ENCODE measurements at regions not wholly inside any gene's neighbourhood (a gene's known extent, or its start where the extent isn't known, plus 50 kb on each side); places are given as distances from the start of the nearest gene placed in this dataset.

DNA sequence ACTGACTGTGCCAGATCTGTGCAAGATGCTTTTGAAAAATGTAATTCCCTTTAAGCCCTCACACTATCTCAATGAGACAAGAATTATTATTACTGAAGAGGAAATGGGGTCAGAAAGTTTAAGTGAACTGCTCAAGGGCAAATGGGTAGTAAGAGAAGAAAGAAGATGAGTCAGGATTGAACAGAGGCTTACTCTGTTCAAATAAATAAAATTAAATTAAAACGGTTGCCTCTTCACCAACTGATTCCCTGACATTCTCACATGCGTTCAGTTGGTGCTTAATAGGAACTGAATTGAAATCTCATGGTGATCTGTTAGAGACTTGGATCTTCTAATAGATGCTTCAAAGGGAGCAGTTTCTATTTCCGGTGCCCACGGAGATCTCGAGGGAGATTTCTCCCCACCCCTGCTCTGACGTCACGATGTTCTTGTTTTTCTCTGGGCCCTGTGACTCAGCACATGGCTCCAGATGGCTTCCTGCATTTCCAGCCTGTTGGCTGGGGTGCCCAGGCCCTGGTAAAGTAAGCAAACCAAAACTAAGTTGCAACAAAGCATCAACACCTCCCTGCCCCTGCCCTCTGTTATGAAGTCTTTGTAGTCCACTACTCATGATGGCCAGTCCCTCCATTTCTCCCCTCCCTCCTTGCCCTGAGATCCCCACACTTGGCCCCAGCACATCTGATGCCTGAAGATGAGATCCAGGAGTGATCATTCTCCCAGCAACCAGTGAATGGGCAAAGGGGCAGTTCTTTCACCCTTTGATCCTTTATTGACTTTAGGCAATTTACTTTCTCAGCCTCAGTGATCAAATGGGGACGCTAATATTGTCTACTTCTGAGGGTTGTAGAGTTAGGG, 106.1 kb upstream of the CPEB4 start:
- CTCF ChIA-PET: no interaction called here
- DNase-seq (ENCODE audit: low read depth, low spot score): peak; percentile 46
- H3K4me3 ChIP-seq (ENCODE audit: low read depth, low read length): no peak overlapping the region
- TF ChIP-seq, protein P1, sequence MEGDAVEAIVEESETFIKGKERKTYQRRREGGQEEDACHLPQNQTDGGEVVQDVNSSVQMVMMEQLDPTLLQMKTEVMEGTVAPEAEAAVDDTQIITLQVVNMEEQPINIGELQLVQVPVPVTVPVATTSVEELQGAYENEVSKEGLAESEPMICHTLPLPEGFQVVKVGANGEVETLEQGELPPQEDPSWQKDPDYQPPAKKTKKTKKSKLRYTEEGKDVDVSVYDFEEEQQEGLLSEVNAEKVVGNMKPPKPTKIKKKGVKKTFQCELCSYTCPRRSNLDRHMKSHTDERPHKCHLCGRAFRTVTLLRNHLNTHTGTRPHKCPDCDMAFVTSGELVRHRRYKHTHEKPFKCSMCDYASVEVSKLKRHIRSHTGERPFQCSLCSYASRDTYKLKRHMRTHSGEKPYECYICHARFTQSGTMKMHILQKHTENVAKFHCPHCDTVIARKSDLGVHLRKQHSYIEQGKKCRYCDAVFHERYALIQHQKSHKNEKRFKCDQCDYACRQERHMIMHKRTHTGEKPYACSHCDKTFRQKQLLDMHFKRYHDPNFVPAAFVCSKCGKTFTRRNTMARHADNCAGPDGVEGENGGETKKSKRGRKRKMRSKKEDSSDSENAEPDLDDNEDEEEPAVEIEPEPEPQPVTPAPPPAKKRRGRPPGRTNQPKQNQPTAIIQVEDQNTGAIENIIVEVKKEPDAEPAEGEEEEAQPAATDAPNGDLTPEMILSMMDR (IDR thresholded peaks at IDR 0.05; ENCODE audit: insufficient read depth, low read length, missing control alignments): no peak
- POLR2A ChIA-PET: no interaction called here

DNA sequence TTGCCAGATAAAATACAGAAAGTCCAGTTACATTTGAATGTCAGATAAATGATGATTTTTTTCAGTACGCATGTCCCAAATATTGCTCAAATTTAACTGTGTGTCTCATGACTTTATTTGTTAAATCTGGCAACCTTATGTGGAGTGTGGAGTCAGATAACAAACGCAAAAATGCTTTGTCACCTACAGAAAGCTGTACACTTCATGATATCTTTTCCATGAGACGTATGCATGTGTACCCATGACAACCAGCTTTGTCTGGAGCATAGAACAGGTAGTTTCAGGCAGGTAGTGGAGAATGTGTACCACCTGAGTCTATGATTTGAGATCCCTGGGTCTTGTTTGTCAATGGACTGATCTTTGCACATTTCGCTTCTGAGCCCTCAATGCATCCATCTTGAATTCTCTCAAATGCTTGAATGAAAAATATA, 105.5 kb upstream of the CPEB4 start:
- no peak for DNase-seq (ENCODE audit: low read depth, low spot score)
- H3K4me3 ChIP-seq (ENCODE audit: low read depth, low read length): no peak overlapping the region
- TF ChIP-seq, protein P1 (IDR thresholded peaks at IDR 0.05; ENCODE audit: insufficient read depth, low read length, missing control alignments): no peak
- ChIA-PET POLR2A (no interaction called here), CTCF (no interaction called here)

DNA sequence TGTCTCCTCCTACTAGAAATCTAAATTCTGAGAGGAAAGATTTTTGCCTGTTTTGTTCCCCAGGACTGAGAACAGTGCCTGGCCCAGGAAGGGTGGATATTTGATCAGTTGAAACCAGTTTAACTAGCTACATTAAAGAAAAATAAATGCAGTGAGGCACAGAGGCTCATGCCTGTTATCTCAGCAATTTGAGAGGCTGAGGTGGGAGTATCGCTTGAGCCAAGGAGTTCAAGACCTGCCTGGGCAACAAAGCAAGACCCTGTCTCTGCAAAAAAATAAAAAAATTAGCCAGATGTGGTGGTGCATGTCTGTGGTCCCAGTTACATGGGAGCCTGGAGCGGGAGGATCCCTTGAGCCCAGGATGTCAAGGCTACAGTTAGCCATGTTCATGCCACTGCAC, 104.8 kb upstream of the CPEB4 start:
- CTCF ChIA-PET: no interaction called here
- no peak overlapping the region for H3K4me3 ChIP-seq (ENCODE audit: low read depth, low read length)
- POLR2A ChIA-PET: no interaction called here
- no peak for DNase-seq (ENCODE audit: low read depth, low spot score)
- TF ChIP-seq, protein P1 (IDR thresholded peaks at IDR 0.05; ENCODE audit: insufficient read depth, low read length, missing control alignments): no peak

DNA sequence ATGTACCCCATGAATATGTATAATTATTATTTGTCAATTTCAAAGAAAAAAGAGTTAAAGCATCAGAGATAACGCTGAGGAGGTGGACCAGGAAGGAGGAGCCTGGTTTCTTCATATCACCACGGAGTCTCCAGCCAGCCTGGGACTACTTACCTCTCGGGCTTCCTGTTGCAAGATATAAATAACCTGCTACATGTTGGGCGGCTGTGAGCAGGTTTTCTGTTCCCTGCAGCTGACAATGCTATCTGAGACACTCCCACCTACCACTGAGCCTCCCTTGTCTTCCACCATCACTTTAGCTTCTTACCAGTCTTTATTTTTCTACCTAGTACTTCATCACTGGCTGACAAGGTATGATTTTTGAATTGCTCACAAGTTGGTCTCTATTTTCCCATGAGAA, 102.7 kb upstream of the CPEB4 start:
- no peak overlapping the region for H3K4me3 ChIP-seq (ENCODE audit: low read depth, low read length)
- POLR2A ChIA-PET: no interaction called here
- CTCF ChIA-PET: no interaction called here
- TF ChIP-seq, protein P1 (IDR thresholded peaks at IDR 0.05; ENCODE audit: insufficient read depth, low read length, missing control alignments): no peak
- DNase-seq (ENCODE audit: low read depth, low spot score): no peak

DNA sequence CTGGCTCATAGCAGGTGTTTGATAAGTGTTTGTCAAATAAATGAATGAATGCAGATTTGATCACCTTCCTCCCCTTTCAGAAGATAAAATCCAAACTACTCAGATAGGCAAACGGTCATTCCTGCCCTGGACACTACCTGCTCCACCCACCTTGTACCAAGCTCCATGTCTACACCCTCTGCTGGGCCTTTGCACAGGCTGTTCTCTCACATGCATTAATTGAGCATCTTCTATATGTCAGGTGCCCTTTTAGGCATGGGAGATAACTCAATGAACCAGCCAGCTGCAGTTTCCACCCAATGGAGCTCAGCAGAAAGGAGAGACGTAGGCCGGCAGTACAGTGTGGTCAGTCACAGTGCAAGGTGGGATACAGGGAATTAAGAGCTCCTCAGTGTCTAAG, 102.3 kb upstream of the CPEB4 start:
- no peak for DNase-seq (ENCODE audit: low read depth, low spot score)
- TF ChIP-seq, protein P1 (IDR thresholded peaks at IDR 0.05; ENCODE audit: insufficient read depth, low read length, missing control alignments): no peak
- POLR2A ChIA-PET: no interaction called here
- H3K4me3 ChIP-seq (ENCODE audit: low read depth, low read length): no peak overlapping the region
- CTCF ChIA-PET: interaction anchor here (0.7 kb wide), 1 partner anchor 13 kb away, joined by 3 read pairs; no protein-coding TSS in a partner anchor

DNA sequence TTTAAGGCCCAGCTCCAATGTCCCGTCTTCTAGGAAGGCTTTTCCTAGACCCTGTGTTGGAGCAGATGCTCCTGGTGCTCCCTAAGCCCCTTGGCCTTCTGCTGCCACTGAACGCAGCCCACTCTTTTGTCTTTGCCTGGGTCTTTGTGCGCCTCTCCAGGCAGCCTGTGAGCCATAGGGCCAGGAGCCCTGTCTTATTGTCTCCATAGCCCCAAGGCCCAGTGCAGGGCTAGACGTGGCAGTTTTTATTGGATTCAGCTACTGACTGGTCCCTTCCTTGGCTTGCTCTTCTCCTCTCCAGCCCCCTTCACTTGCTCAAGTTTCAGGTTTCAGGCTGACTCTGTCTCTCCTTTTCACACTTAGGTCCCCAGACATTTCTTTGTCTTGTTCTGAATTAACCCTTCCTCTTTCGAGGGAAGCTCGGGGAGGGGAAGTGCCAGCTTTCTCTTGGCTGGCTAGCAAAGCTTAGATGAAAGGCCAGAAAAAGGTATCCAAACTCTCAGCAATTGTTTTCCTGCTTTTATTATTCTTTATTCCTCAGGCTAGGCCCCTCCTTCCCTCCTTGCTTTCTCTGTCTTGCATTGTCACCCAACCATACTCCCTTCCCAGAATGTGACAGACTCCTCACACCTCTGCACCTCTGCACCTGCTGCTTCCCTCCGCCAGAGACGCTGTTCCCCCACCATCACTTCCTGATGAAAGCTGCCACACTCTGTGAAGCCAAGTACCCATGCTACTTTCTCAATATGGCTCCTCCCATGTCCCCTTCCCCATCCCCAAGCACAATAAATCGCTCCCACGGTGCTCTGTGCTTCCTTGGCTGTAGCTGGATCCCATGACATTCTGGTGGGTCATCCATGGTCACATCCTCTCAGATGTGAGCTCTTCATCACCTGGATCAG, 101.6 kb upstream of the CPEB4 start:
- POLR2A ChIA-PET: no interaction called here
- DNase-seq (ENCODE audit: low read depth, low spot score): no peak
- TF ChIP-seq, protein P1 (IDR thresholded peaks at IDR 0.05; ENCODE audit: insufficient read depth, low read length, missing control alignments): no peak
- H3K4me3 ChIP-seq (ENCODE audit: low read depth, low read length): no peak overlapping the region
- CTCF ChIA-PET: interaction anchor here (0.7 kb wide), 1 partner anchor 12 kb away, joined by 3 read pairs; no protein-coding TSS in a partner anchor
